ENCODE measurements at regions not wholly inside any gene's neighbourhood (a gene's known extent, or its start where the extent isn't known, plus 50 kb on each side); places are given as distances from the start of the nearest gene placed in this dataset.

DNA sequence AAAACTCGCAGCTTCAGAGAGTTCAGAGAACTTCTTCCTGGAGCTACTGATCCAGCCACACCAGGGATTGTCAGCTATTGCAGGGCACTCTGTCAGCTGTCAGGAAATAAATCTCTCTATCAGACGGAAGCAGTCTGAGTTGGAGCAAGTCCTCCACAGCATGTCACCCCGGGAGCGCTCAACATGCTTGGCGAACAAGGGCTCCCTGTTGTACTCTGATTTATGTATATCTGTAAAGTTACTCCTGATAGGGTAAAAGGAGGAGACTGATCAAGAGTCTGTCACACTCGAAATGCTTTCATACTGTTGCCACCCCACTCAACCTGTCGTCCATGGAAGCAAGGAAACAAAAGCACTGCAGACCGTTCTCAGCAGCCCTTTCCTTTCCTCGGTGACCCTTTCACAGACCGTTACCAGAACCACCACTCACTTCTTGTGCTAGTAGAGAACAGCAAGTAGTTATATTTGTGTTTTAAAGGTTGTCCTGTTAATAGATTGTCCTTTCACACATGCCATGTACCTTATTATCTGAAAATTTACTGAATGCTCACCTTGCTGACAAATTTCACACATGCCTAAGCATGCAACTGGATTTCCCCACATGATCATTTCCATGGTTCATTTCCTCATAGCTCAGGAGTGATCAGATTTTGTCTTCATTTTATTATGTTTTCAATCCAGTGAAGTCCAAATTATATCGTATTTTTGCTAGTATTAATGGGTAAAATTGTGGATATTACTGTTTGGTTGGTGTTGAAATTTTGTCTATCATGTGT is 2108.9 kb upstream of the TENM3 start:
- DNase-seq (ENCODE audit: low read depth in 4 of 4, low spot score in 3 of 4), result peak in 3 of 4 donors; percentile 7 to 23 (median 10)

DNA sequence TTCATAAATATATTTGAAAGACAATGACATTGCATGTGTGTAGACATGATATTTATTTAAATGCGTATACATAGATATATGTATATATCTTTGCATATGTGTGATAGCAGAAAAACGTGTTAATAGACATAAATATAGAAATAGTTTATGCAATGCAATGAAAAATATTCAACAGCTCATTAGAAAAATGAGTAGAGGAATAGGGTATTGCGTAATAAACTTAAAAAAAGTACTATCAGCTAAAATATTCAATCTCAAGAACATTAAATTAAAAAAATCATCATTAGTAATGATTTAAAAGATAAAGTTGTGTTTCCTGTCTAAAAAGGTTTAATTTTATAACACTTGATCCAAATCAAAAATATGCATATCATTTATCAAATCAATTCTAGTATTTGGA is 2101.5 kb upstream of the TENM3 start:
- no peak for DNase-seq (ENCODE audit: low read depth in 4 of 4, low spot score in 3 of 4)

DNA sequence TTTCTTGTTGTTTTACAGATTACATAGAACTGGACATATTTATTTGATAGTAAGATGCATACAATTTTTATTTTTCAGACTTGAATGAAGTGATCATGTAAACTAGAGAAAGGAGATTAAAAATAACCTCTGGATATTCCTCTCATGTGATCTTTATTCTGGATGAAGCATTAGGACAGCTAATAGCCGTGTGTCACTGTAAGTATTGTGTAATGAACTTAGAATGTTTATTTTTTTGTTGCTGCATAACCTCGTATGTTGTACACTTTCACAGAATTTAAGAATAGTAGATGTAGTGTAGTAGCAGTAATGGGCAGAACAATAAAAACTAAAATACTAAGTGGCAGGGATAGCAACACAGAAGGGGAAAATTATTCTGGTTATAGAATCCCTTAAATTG is 2094.5 kb upstream of the TENM3 start:
- no peak for DNase-seq (ENCODE audit: low read depth in 4 of 4, low spot score in 3 of 4)

DNA sequence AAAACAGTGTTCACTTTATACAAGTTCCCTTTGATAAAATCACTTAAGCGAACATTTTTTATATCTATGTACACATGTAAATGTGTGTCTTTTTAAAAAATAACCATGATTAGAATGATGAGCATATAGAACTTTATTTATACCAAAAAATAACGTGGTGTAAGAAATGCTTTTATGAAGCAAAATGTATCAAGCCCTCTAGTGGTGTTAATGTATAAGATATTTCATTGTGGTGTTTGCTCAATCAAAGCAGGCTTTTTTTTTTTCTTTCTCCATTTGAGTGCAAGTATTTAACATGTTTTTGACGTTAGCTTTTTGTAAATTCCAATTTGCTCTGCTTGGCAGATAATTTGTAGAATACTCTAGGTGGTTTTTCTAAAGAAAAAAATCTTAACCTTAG is 2092.4 kb upstream of the TENM3 start:
- DNase-seq (ENCODE audit: low read depth in 4 of 4, low spot score in 3 of 4), result no peak

DNA sequence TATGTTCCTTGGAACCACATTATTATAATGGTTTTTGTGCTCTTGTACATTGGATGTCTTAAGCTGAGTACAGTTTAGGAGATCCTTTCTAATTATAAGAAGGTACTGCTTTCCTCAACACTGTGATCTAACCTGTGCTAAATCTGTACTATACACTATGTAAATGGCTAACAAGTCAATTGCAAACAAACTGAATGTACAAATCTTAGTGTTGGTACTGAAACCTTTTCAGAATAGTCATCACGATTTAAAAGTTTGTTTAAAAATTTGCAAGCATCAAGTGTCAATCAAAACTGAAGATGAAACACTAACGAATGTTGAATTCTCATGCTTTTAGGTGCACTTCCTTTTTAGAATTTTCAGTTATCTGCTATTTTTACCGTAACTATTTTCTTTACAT is 2090.4 kb upstream of the TENM3 start:
- no peak for DNase-seq (ENCODE audit: low read depth in 4 of 4, low spot score in 3 of 4)

DNA sequence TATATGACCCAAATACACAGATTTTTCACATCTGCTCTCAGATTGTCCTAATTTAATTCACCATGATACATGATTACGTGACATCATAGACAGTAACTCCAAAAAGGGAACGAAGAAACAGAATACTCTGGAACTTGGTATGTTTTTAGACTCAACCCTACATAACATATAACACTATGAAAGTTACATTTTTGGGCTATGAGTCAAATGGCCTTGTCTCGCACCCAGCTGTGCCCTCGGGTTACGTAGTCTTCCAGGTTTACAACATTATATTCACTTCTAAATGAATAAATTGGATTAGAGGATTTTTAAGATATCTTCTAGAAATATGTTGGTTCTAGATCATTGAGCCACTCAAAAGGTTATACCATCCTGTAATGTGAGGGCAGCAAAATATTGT is 2089.6 kb upstream of the TENM3 start:
- DNase-seq (ENCODE audit: low read depth in 4 of 4, low spot score in 3 of 4), result no peak

DNA sequence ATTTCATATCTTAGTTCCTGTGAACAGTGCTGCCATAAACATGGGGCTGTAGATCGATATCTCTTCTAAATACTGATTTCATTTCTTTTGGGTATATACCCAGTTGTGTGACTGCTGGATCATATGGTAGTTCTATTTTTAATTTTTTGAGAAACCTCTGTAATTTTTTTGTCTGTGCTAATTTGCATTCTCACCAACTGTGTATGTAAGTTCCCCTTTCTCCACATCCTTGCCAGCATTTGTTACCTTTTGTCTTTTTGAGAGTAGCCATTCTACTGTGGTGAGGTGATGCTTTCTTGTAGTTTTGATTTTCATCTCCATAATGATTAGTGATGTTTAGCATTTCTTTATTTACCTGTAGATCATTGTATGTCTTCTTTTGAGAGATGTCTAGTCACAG is 2086.5 kb upstream of the TENM3 start:
- DNase-seq (ENCODE audit: low read depth in 4 of 4, low spot score in 3 of 4), result no peak

DNA sequence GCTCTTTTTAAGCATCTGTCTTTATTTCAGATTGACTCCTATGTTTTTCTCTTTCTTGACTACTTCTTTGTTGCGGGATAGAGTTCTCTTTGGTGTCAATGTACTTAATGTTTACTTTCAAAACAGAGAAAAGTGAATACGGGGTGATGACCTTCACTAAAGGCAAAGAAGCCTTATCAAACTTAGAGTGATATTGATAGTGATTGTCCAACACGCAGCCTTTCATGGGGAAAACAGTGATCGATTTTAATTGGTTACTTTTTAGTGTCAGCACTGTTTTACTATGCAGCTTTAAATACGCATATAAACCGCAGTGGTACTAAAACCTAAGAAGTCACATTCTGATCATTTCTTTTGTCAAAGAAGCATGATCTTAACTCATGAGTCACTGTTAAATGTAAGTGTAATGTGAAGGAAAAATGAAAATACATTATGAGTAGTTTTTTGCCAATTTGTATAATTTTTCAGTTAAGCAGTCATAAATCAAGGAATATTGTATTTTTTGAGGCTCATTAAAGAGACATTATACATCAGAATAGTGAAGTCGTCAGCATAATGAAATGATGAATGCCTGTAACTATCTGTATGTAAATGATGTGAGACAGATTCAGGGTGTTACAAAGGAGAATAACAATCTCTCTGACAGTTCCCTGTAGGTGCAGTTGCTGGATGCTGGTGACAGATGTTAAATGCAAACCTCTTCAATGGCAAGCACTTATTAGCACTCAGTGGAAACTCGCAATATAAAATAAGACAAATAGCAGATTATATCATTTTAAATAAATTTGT is 2082.8 kb upstream of the TENM3 start:
- DNase-seq (ENCODE audit: low read depth in 4 of 4, low spot score in 3 of 4), result no peak

DNA sequence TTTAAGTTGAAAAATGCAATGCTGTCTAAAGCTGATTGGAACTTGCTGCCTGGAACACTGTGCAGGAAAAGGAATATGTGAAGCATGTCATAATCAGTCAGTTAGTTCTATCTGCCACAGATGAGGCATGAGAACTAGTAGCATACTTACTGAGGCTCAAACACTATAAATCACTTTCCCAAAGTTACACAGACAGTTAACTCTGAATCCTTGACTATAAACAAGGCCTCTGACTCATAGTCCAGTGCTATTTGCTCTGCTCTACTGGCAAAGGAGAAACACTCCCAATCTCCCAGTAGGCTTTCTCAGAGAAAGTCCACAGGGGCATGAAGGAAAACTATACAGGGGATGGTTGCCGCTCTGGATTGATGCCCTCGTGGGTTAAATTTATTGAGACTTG is 2078.4 kb upstream of the TENM3 start:
- DNase-seq (ENCODE audit: low read depth in 4 of 4, low spot score in 3 of 4), result peak in 3 of 4 donors; percentile 22 to 52 (median 39)

DNA sequence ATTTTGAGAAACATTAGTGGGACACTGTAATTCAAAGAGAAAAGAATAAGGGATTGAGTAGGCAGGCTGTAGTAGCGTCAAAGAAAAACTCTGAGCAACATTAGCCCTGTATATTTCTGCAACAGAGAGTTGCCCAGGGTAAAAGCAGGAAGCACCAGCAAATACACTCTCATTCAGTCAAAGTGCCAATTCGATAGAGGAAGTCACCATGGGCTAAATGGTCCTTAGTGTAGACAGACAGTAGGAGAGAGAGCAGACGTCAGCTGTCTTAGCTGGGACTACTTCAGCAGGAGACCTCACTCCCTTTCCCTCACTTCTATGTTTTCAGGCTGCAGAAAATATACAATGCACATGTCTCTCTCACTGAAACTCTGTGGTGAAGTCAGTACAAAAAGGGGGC is 2073.8 kb upstream of the TENM3 start:
- DNase-seq (ENCODE audit: low read depth in 4 of 4, low spot score in 3 of 4), result no peak

DNA sequence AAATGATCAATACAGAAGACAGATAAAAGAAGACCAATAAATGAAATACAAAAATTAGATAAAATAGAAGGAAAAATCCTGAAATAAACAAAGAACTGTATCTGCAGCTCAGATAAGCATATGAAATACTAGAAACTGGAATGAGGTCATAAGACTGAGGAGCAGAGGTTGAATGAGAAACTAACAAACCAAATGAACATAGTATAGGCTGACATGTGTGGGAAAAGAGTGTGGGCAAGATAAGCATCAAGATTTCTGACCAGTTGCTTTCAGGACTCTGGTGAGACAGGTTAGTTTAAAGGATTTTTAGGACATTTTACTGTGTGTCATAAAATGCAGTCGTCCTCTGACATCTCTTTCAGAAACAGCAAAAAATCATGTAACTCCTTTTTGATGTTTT is 2073.2 kb upstream of the TENM3 start:
- DNase-seq (ENCODE audit: low read depth in 4 of 4, low spot score in 3 of 4), result no peak

DNA sequence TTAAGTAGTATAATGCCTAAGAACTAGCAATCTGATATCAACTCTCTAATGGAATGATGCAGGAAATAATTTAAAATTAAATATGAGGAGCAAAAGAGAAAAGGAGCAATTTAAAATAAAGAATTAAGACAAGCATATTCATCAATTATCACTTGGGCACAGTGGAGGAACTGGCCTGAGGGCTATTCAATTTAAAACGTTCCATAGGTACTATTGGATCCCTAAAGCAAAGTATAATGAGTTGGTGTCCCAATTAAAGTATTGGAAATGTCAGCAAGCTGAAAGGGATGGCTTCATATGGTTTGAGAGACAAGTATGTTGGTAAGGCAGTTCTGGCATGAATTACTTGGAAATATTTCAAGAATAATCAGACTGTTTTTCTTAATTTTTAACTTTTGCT is 2064.1 kb upstream of the TENM3 start:
- DNase-seq (ENCODE audit: low read depth in 4 of 4, low spot score in 3 of 4), result no peak

DNA sequence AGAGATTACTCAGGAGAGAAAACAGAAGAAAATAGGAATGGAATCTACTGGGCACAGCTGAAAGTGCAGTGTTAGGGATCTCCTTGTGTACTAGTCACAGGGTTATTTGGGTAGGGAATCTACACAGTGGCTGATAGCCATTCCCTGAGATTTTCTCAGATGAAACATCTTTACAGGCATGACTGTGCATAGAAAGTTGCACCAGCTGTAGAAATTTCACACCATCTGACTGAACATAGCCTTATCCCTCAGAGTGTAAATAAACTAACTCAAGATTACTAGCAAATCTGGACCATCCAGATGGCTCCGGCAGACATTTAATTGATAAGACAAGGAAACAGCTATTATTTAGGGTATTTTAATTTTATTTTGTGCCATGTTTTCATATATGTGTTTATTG is 2053.5 kb upstream of the TENM3 start:
- DNase-seq (ENCODE audit: low read depth in 4 of 4, low spot score in 3 of 4), result no peak

DNA sequence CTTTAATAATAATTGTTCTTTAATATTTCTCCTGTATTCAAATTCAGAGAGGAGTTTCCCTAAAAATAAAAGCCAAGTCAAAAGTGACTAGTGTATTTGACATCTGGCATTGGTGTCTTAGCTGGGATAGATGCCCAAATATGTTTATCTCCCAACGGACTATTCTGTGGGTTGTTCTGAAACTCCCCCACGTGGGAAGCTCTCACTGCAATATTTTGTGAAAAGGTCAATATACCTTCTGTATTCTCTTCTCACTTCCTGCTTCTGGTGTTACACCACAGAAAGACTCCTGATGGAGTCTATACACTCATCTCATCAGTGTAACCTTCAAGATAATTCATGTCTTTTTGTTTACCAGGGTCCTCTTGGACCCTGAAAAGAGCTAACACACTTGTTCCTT is 2052.8 kb upstream of the TENM3 start:
- no peak for DNase-seq (ENCODE audit: low read depth in 4 of 4, low spot score in 3 of 4)

DNA sequence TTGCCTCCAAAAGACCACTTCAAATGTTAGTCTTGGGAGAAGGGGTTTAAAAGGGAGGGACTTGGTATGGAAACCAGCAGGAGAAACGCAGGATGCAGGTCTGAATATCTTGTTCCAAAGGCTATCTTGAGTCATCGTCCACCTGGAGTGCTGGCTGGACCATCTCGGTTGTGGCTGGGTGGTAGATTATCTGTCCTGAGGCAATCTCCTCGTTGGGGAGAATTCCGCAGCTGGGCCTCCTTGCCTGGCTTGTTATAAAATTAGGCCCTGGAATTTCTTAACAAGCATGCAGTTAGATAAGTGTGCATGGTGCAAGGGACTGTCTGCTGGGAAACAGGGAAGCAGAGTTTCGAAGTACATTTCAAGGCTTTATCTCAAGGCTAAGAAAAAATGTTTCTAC is 2045.7 kb upstream of the TENM3 start:
- no peak for DNase-seq (ENCODE audit: low read depth in 4 of 4, low spot score in 3 of 4)

DNA sequence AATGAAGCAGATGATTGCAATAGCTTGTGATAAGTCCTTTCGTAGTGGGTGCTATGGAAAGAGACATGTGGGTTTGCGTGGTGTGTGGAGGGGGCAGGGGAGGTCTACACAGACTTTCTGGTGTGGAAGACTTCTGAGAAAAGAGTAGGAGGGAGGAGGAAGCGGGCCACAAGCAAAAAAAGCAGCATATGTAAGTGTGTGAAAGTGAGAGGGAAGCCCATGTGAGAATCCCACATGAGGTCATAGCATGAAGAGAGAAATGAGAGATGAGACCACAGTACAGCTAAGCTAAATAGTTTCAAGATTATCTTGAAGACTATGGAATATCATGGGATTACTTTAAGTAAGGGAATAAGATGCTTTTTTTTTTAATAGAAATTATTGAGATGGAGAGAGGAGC is 2039.9 kb upstream of the TENM3 start:
- DNase-seq (ENCODE audit: low read depth in 4 of 4, low spot score in 3 of 4), result no peak

DNA sequence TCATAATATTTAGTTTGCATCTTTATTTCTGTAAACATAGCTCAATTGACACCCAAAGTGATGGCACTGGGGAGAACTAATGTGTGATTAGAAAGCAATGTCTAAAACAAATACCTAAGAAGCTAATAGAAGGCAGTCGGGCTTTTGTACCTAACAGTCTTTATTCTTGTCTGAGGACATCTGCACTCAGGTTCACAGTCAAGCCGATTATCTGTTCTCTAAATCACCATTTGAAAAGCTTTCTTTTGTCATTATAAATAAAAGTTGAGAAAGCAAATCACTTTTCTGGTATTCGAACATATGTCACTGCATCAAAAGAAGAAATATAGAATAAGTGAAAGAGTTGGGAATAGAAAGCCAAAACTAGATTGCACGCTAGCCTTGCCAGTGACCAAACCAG is 2037.9 kb upstream of the TENM3 start:
- no peak for DNase-seq (ENCODE audit: low read depth in 4 of 4, low spot score in 3 of 4)

DNA sequence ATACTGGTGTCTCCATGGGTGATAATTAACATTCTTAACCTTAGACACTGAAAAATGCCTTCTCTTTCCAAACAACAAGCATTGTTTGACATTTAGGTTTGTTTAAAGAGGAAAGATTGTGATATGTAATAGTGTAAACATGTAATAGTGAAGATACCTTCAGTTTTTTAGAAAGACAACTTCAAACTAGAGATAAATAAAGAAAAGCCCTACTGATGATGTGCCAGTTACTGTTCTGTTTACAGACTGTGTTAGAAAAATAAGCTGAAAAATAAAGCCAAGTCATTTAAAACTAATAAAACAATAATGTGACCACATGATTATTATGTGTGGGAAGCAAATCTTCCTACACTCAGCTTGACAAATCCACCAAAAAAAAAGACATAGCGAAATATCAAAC is 2035.3 kb upstream of the TENM3 start:
- DNase-seq (ENCODE audit: low read depth in 4 of 4, low spot score in 3 of 4), result no peak

DNA sequence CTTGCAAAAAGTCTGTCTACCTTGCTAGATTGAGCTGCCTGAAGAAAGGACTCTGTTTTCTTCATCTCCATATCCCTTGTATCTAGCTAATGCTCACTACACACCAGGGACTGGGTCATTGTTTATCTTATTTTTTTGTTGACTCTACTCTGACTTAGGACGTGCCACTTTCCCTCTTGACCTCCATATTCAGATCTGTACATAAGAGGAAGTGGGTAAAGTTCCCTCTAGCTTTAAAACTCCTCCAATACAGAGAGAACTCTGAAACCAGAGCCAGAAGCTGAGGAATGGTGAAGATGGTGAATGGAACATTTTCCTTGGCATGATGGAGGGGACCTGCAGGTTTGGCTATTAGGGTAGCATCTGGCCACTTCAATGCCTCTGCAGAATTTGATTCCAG is 2026.1 kb upstream of the TENM3 start:
- DNase-seq (ENCODE audit: low read depth in 4 of 4, low spot score in 3 of 4), result no peak

DNA sequence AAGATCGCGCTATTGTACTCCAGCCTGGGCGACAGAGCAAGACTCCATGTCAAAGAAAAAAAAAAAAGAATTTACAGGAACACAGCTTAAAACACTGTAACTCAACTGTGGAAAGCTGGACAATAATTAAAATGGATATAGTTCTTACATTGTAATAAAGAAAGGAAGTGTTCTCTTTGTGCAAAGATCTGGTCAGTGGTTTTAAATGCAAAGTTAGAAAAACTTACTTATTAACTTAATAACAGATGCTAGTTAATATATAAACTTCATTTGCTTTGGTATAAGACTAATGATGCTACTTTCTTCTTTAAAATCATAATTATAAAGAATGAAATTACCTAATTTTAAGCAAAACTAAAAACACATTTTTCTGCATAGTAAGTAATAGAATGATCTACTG is 2024.1 kb upstream of the TENM3 start:
- no peak for DNase-seq (ENCODE audit: low read depth in 4 of 4, low spot score in 3 of 4)

DNA sequence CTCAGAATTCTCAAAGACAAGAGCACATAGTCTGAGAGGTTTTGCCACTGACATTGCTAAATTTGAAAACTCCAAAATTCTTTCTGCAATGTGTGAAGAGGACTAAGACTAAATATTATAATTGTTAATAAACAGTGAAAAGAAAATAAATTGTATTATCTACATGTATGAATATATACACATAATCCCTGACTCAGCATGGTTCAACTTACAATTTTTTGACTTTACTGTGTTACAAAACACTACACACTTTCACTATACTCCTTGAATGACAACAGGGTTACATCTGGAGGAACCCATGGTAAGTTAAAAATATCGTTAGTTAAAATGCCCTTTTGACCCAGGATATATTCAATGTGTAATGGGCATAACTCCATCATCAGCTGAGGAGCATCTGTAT is 2017.2 kb upstream of the TENM3 start:
- no peak for DNase-seq (ENCODE audit: low read depth in 4 of 4, low spot score in 3 of 4)

DNA sequence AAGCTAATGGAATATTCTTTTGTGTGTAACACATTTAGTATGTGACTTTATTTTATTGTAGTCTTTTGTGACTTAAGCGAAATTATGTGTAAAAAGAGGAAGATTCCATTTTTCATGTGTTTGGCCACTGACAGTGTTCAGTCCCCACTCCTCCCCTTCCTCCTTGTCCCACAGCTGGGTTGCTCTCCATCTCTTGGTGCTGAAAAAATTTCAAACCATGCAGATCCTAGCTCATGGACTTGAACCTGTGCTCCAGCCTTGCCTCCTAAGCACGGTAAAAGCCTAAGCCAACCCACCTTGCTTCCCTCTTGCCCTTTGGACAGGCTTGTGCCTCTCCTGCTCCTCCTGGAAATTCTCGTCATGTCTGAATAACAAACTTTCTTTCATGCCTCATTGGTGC is 2008.5 kb upstream of the TENM3 start:
- no peak for DNase-seq (ENCODE audit: low read depth in 4 of 4, low spot score in 3 of 4)
